ENCODE measurements at regions not wholly inside any gene's neighbourhood (a gene's known extent, or its start where the extent isn't known, plus 50 kb on each side); places are given as distances from the start of the nearest gene placed in this dataset.

GRCh38 chr10:106380706-106381105 lies 783.8 kb downstream of the SORCS1 start:
- Histone ChIP-seq H3K27me3 (replicated peaks in 1 of 2; ENCODE audit: control insufficient read depth in 2 of 2, extremely low read depth in 1 of 2, insufficient read depth in 2 of 2, low read length in 1 of 2) (no peaks in the 10 kb centered on the region), H3K9me3 (no peaks in the 10 kb centered on the region), H3K4me3 (ENCODE audit: control insufficient read depth in 1 of 2, extremely low read depth in 1 of 2, low read length in 1 of 2) (no peak overlapping the region), H3K27ac (ENCODE audit: low read length) (no peak overlapping the region), H3K36me3 (ENCODE audit: control insufficient read depth in 2 of 2, extremely low read depth in 1 of 2, insufficient read depth in 1 of 2, low read length in 1 of 2) (no peaks in the 10 kb centered on the region), H3K4me1 (ENCODE audit: control insufficient read depth in 1 of 2, extremely low read depth in 1 of 2, insufficient read depth in 2 of 2, low read length in 2 of 2) (no peaks in the 10 kb centered on the region)
- Mint-ChIP-seq H3K9me3 (peaks cover 10 to 26% (median 21%) of the 10 kb centered on the region in 3 donors), H3K4me3 (no peak overlapping the region), H3K27me3 (no peaks in the 10 kb centered on the region), H3K36me3 (no peaks in the 10 kb centered on the region), H3K27ac (no peak overlapping the region), H3K4me1 (no peaks in the 10 kb centered on the region)
- CTCF ChIA-PET: interaction anchor here in 1 of 2 donors (0.6 kb wide), 1 partner anchor 135 kb away, joined by 5 read pairs; no protein-coding TSS in a partner anchor
- WGBS (ENCODE audit: insufficient coverage): 0% methylated on average over 1 of the region's 3 CpGs
- POLR2A ChIA-PET: interaction anchor here in 1 of 2 donors (0.6 kb wide), 1 partner anchor 8 kb away, joined by 3 read pairs; no protein-coding TSS in a partner anchor
- DNase-seq (no peak), ATAC-seq (replicated peaks in 1 of 4) (no peak)

DNA sequence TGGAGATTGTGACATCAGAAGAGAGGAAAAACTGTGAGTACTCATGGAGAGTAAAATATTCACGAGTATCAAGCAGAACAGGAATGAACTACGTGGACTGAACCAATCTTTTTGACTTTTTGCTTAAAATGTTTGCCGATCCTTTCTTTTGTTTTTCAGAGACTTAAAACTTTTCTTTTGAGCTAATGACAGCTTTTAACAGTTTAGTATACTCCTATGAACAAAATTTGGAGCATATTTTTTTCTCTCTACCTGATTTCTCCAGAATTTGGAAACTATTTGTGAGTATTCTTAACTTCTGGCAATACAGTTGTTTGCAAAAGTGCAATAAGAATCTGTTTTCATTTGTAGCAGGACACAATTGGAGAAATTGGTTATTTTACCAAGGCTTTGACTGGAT lies 786.3 kb downstream of the SORCS1 start:
- Mint-ChIP-seq H3K4me1 (no peaks in the 10 kb centered on the region), H3K9me3 (peaks cover 10 to 28% (median 25%) of the 10 kb centered on the region in 3 donors), H3K36me3 (no peaks in the 10 kb centered on the region), H3K4me3 (no peak overlapping the region), H3K27me3 (no peaks in the 10 kb centered on the region), H3K27ac (no peak overlapping the region)
- ATAC-seq (replicated peaks in 1 of 4) (no peak), DNase-seq (no peak)
- CTCF ChIA-PET: no interaction called here
- no peaks in the 10 kb centered on the region for H3K4me1 ChIP-seq (ENCODE audit: control insufficient read depth in 1 of 2, extremely low read depth in 1 of 2, insufficient read depth in 2 of 2, low read length in 2 of 2)
- no peaks in the 10 kb centered on the region for H3K36me3 ChIP-seq (ENCODE audit: control insufficient read depth in 2 of 2, extremely low read depth in 1 of 2, insufficient read depth in 1 of 2, low read length in 1 of 2)
- no peaks in the 10 kb centered on the region for H3K27me3 ChIP-seq (replicated peaks in 1 of 2; ENCODE audit: control insufficient read depth in 2 of 2, extremely low read depth in 1 of 2, insufficient read depth in 2 of 2, low read length in 1 of 2)
- WGBS (ENCODE audit: insufficient coverage): 50% methylated on average over 1 of the region's 3 CpGs
- H3K4me3 ChIP-seq (ENCODE audit: control insufficient read depth in 1 of 2, extremely low read depth in 1 of 2, low read length in 1 of 2): no peak overlapping the region
- H3K27ac ChIP-seq (ENCODE audit: low read length): no peak overlapping the region
- POLR2A ChIA-PET: no interaction called here
- no peaks in the 10 kb centered on the region for H3K9me3 ChIP-seq

DNA sequence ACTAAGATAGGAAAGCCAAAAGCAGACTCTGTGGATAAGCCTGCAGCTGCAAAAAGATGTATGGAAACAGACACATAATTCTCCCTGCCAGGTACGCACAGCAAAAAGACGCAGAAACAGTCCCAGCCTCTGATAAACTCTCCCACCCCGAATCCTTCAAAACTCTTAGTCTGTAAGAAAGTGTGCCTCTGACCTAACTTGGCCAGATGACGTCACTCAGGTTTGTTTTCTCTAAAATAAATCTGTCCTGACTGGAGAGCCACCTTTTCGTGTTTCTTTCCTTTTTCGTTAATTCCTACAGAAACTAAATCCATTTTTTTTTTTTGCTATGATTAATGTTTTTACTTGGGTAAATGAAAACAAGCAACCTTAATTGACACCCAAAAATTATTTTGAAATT lies 793.8 kb downstream of the SORCS1 start:
- ChIA-PET CTCF (no interaction called here), POLR2A (no interaction called here)
- no peaks in the 10 kb centered on the region for H3K4me1 ChIP-seq (ENCODE audit: control insufficient read depth in 1 of 2, extremely low read depth in 1 of 2, insufficient read depth in 2 of 2, low read length in 2 of 2)
- H3K27me3 ChIP-seq (replicated peaks in 1 of 2; ENCODE audit: control insufficient read depth in 2 of 2, extremely low read depth in 1 of 2, insufficient read depth in 2 of 2, low read length in 1 of 2): no peaks in the 10 kb centered on the region
- H3K9me3 ChIP-seq: no peaks in the 10 kb centered on the region
- no peak overlapping the region for H3K27ac ChIP-seq (ENCODE audit: low read length)
- Mint-ChIP-seq H3K27me3 (no peaks in the 10 kb centered on the region), H3K27ac (no peak overlapping the region), H3K4me3 (no peak overlapping the region), H3K36me3 (no peaks in the 10 kb centered on the region), H3K9me3 (peaks cover 0 to 12% (median 10%) of the 10 kb centered on the region in 3 donors), H3K4me1 (no peaks in the 10 kb centered on the region)
- 86% methylated on average over 3 of the region's 6 CpGs for WGBS (ENCODE audit: insufficient coverage)
- no peaks in the 10 kb centered on the region for H3K36me3 ChIP-seq (ENCODE audit: control insufficient read depth in 2 of 2, extremely low read depth in 1 of 2, insufficient read depth in 1 of 2, low read length in 1 of 2)
- DNase-seq (no peak), ATAC-seq (replicated peaks in 1 of 4) (no peak)
- no peak overlapping the region for H3K4me3 ChIP-seq (ENCODE audit: control insufficient read depth in 1 of 2, extremely low read depth in 1 of 2, low read length in 1 of 2)

DNA sequence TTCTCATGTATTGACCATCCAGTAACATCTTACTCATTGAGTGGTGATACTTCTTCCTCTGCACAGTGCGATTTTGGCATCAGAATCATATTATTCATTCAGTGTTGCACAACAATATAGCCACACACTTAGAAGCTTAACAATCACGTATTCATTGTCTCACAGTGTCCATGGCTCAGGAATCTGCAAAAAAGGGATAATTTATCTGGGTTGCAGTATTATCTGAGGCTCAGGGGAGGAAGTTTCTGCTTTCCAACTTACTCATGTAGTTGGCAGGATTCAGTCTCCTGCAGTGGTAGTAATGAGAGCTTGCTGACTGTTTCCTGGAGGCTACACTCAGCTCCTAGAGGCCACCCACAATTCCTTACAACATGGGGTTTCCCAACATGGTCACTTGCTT lies 803.6 kb downstream of the SORCS1 start:
- POLR2A ChIA-PET: no interaction called here
- Mint-ChIP-seq H3K9me3 (peaks cover 0 to 11% (median 0%) of the 10 kb centered on the region in 3 donors), H3K4me3 (no peak overlapping the region), H3K27ac (no peak overlapping the region), H3K27me3 (no peaks in the 10 kb centered on the region), H3K4me1 (no peaks in the 10 kb centered on the region), H3K36me3 (no peaks in the 10 kb centered on the region)
- H3K36me3 ChIP-seq (ENCODE audit: control insufficient read depth in 2 of 2, extremely low read depth in 1 of 2, insufficient read depth in 1 of 2, low read length in 1 of 2): no peaks in the 10 kb centered on the region
- WGBS (ENCODE audit: insufficient coverage): no CpG with 5 or more reads among the region's 2 CpGs
- DNase-seq: no peak
- H3K9me3 ChIP-seq: no peaks in the 10 kb centered on the region
- H3K4me3 ChIP-seq (ENCODE audit: control insufficient read depth in 1 of 2, extremely low read depth in 1 of 2, low read length in 1 of 2): no peak overlapping the region
- H3K4me1 ChIP-seq (ENCODE audit: control insufficient read depth in 1 of 2, extremely low read depth in 1 of 2, insufficient read depth in 2 of 2, low read length in 2 of 2): no peaks in the 10 kb centered on the region
- H3K27me3 ChIP-seq (replicated peaks in 1 of 2; ENCODE audit: control insufficient read depth in 2 of 2, extremely low read depth in 1 of 2, insufficient read depth in 2 of 2, low read length in 1 of 2): no peaks in the 10 kb centered on the region
- CTCF ChIA-PET: no interaction called here
- no peak for ATAC-seq (replicated peaks in 1 of 4)
- H3K27ac ChIP-seq (ENCODE audit: low read length): no peak overlapping the region

DNA sequence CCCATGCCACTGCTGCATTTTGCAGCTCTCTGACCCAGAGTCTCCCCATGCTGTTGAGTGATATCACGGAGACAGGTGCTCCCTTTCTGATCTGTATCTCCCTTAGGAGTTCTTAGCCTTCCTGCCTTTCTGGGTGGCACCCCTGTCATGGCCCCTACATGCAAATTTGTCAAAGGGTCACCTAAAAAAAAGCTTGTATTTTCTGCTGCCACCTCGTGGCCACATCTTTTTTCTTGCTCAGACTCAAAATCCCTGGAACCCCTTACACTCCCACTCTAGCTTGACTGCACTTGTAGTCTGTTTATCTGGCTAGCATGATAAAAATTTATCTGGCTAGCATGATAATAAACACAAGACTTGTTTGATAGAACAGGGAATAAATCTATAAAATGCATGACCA lies 809.1 kb downstream of the SORCS1 start:
- WGBS (ENCODE audit: insufficient coverage): 36% methylated on average over 1 of the region's 2 CpGs
- no peak overlapping the region for H3K4me3 ChIP-seq (ENCODE audit: control insufficient read depth in 1 of 2, extremely low read depth in 1 of 2, low read length in 1 of 2)
- no peaks in the 10 kb centered on the region for H3K36me3 Mint-ChIP-seq
- ATAC-seq (replicated peaks in 1 of 4) (no peak), DNase-seq (no peak)
- H3K27me3 ChIP-seq (replicated peaks in 1 of 2; ENCODE audit: control insufficient read depth in 2 of 2, extremely low read depth in 1 of 2, insufficient read depth in 2 of 2, low read length in 1 of 2): no peaks in the 10 kb centered on the region
- H3K27ac Mint-ChIP-seq: no peak overlapping the region
- H3K9me3 Mint-ChIP-seq: peaks cover 5 to 9% (median 9%) of the 10 kb centered on the region in 3 donors
- no peaks in the 10 kb centered on the region for H3K27me3 Mint-ChIP-seq
- no peaks in the 10 kb centered on the region for H3K36me3 ChIP-seq (ENCODE audit: control insufficient read depth in 2 of 2, extremely low read depth in 1 of 2, insufficient read depth in 1 of 2, low read length in 1 of 2)
- no peaks in the 10 kb centered on the region for H3K4me1 Mint-ChIP-seq
- ChIA-PET CTCF (no interaction called here), POLR2A (no interaction called here)
- no peak overlapping the region for H3K27ac ChIP-seq (ENCODE audit: low read length)
- no peaks in the 10 kb centered on the region for H3K4me1 ChIP-seq (ENCODE audit: control insufficient read depth in 1 of 2, extremely low read depth in 1 of 2, insufficient read depth in 2 of 2, low read length in 2 of 2)
- H3K4me3 Mint-ChIP-seq: no peak overlapping the region
- H3K9me3 ChIP-seq: no peaks in the 10 kb centered on the region

DNA sequence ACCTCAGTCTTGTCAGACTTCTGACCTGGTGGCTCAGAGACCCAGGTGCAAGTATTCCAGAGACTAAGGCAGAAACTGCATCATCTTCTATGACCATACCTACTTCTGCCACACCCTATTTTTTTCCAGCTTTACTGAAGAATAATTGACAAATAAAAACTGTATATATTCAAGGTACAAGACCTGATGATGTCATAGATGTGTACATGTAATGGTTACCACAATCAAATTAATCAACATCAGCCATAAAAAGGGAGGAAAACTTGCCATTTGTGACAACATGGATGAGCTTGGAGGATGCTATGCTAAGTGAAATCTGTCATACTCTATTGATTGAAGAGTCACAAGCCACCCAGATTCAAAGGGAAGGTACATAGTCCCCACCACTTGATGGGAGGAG lies 815.6 kb downstream of the SORCS1 start:
- CTCF ChIA-PET: no interaction called here
- H3K27ac ChIP-seq (ENCODE audit: low read length): no peak overlapping the region
- H3K36me3 Mint-ChIP-seq: no peaks in the 10 kb centered on the region
- DNase-seq (no peak), ATAC-seq (replicated peaks in 1 of 4) (no peak)
- H3K27ac Mint-ChIP-seq: no peak overlapping the region
- no peak overlapping the region for H3K4me3 ChIP-seq (ENCODE audit: control insufficient read depth in 1 of 2, extremely low read depth in 1 of 2, low read length in 1 of 2)
- H3K27me3 ChIP-seq (replicated peaks in 1 of 2; ENCODE audit: control insufficient read depth in 2 of 2, extremely low read depth in 1 of 2, insufficient read depth in 2 of 2, low read length in 1 of 2): no peaks in the 10 kb centered on the region
- H3K4me1 Mint-ChIP-seq: no peaks in the 10 kb centered on the region
- no peaks in the 10 kb centered on the region for H3K36me3 ChIP-seq (ENCODE audit: control insufficient read depth in 2 of 2, extremely low read depth in 1 of 2, insufficient read depth in 1 of 2, low read length in 1 of 2)
- H3K4me1 ChIP-seq (ENCODE audit: control insufficient read depth in 1 of 2, extremely low read depth in 1 of 2, insufficient read depth in 2 of 2, low read length in 2 of 2): no peaks in the 10 kb centered on the region
- H3K9me3 Mint-ChIP-seq: peaks cover 6 to 10% (median 7%) of the 10 kb centered on the region in 3 donors
- H3K27me3 Mint-ChIP-seq: no peaks in the 10 kb centered on the region
- H3K4me3 Mint-ChIP-seq: no peak overlapping the region
- H3K9me3 ChIP-seq: no peaks in the 10 kb centered on the region
- POLR2A ChIA-PET: no interaction called here

DNA sequence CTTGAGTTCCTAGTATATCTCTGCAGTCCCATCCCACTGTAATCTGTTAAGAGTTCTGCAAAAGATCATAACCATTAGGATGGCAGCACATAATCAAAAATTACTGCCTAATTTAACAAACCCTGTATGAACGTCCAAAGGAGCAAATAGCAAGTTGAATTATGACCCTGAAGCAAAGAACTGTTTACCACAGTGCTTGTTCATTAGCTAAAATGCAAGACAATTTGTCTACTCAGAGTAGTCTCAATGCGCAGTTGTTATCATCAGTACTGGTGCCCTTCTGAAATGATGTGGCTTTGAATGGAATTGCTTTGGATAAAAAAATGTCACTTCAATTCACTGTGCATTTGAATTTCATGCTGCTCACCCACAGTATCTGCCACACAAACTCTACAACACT lies 817.0 kb downstream of the SORCS1 start:
- Histone ChIP-seq H3K27me3 (replicated peaks in 1 of 2; ENCODE audit: control insufficient read depth in 2 of 2, extremely low read depth in 1 of 2, insufficient read depth in 2 of 2, low read length in 1 of 2) (no peaks in the 10 kb centered on the region), H3K36me3 (ENCODE audit: control insufficient read depth in 2 of 2, extremely low read depth in 1 of 2, insufficient read depth in 1 of 2, low read length in 1 of 2) (no peaks in the 10 kb centered on the region), H3K9me3 (no peaks in the 10 kb centered on the region), H3K27ac (ENCODE audit: low read length) (no peak overlapping the region), H3K4me3 (ENCODE audit: control insufficient read depth in 1 of 2, extremely low read depth in 1 of 2, low read length in 1 of 2) (no peak overlapping the region), H3K4me1 (ENCODE audit: control insufficient read depth in 1 of 2, extremely low read depth in 1 of 2, insufficient read depth in 2 of 2, low read length in 2 of 2) (no peaks in the 10 kb centered on the region)
- POLR2A ChIA-PET: no interaction called here
- Mint-ChIP-seq H3K4me1 (no peaks in the 10 kb centered on the region), H3K36me3 (no peaks in the 10 kb centered on the region), H3K27ac (no peak overlapping the region), H3K9me3 (peaks cover 7 to 10% (median 10%) of the 10 kb centered on the region in 3 donors), H3K27me3 (no peaks in the 10 kb centered on the region), H3K4me3 (no peak overlapping the region)
- ATAC-seq (replicated peaks in 1 of 4) (no peak), DNase-seq (no peak)
- WGBS (ENCODE audit: insufficient coverage): 0% methylated on average over 1 of the region's 2 CpGs
- CTCF ChIA-PET: no interaction called here
